Spinal cord (tissue), 9 donors: ENCODE measurements at regions not wholly inside any gene's neighbourhood (a gene's known extent, or its start where the extent isn't known, plus 50 kb on each side); places are given as distances from the start of the nearest gene placed in this dataset.

Experiments
- DNase-seq, 6 donors: peaks; one replicate each; pipeline versions ENCODE4 v3.0.0 to v3.0.0-alpha.2; 2013 to 2015; ENCODE audit warnings: low spot score in 6 of 6, low read depth in 4 of 6
- H3K27ac ChIP-seq: one replicate; pipeline ENCODE4 v1.5.1; 2013; ENCODE audit warnings: low read depth, low read length, control low read depth
- H3K27me3 ChIP-seq: one replicate; pipeline ENCODE4 v1.6.1; 2013; ENCODE audit warnings: low read length; ENCODE audit not compliant: control insufficient read depth, insufficient read depth
- H3K36me3 ChIP-seq: one replicate; pipeline ENCODE4 v1.6.1; 2013; ENCODE audit warnings: low read length; ENCODE audit not compliant: control insufficient read depth, insufficient read depth
- H3K4me1 ChIP-seq: one replicate; pipeline ENCODE4 v1.6.1; 2013; ENCODE audit warnings: low read length; ENCODE audit not compliant: control insufficient read depth, insufficient read depth
- H3K4me3 ChIP-seq: one replicate; pipeline ENCODE4 v1.5.1; 2013; ENCODE audit warnings: low read depth, low read length, control low read depth
- H3K9me3 ChIP-seq: one replicate; pipeline ENCODE4 v1.6.1; 2013; ENCODE audit warnings: low read length; ENCODE audit not compliant: control insufficient read depth, insufficient read depth
- WGBS: methylation state at CpG from one replicate; pipeline ENCODE4 v1.1.5; 2013; ENCODE audit warnings: missing lambda C conversion rate; ENCODE audit not compliant: insufficient coverage; 5-methylcytosine and 5-hydroxymethylcytosine counted together
- donor health status: healthy.

DNA sequence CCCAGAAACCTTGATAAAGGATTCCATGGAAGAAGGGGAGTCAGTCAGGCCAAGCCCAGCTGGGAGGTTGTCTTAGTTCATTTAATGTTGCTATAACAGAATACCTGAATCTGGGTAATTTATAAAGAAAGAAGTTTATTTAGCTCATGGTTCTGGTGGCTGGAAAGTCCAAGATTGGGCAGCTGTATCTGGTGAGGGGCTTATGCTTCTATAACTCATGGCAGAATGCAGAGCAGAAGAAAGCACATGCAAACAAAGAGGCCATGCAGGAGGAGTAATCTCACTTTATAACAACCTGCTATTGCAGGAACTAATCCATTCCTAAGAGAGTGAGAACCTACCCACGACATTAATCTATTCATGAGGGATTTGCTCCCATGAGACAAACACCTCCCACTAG is 54.2 kb upstream of the ANKRD1 start:
- DNase-seq, result no peak
- H3K4me3 ChIP-seq, result no peak overlapping the region
- H3K27ac ChIP-seq, result no peak overlapping the region
- no peaks in the 10 kb centered on the region for H3K9me3 ChIP-seq
- no peaks in the 10 kb centered on the region for H3K36me3 ChIP-seq
- WGBS, result no CpG with 5 or more reads among the region's 1 CpG
- H3K4me1 ChIP-seq, result no peaks in the 10 kb centered on the region
- H3K27me3 ChIP-seq, result no peaks in the 10 kb centered on the region

DNA sequence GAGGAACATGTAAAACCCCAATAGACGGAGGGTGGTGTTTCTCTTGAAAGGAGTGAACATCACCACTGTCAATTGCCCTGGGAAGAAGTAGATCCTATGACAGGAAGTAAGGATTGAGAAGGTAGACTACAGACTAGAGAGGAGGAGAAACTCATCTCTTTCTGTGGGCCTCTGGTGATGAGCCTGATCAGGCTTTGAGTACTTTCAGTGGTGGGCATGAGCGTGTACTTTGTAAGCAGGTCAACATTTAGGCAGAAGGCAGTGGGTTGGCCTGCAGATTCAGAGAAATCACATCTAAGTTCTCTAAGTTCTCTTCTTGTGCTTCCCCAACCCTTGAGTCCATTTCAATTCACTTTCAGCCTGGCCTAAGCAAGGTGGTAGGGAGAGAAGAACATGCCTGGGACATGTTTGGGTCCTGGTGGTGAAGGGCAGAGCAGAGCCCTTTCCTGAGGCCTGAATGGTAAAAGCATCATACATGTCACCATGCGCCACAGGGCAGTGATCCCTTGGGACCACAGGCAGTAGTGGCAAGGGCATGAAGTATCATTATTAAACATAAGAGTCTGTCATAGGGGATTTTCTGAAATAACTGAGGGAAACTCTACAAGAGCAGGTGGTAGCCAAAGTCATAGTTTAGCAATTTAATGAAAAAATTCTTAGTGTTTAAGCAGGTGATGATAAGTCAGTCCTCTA is 56.4 kb upstream of the ANKRD1 start:
- H3K27me3 ChIP-seq, result no peaks in the 10 kb centered on the region
- H3K9me3 ChIP-seq, result no peaks in the 10 kb centered on the region
- no peaks in the 10 kb centered on the region for H3K4me1 ChIP-seq
- H3K27ac ChIP-seq, result no peak overlapping the region
- no peaks in the 10 kb centered on the region for H3K36me3 ChIP-seq
- WGBS, result 95% methylated on average over 2 of the region's 3 CpGs
- no peak for DNase-seq
- H3K4me3 ChIP-seq, result no peak overlapping the region

DNA sequence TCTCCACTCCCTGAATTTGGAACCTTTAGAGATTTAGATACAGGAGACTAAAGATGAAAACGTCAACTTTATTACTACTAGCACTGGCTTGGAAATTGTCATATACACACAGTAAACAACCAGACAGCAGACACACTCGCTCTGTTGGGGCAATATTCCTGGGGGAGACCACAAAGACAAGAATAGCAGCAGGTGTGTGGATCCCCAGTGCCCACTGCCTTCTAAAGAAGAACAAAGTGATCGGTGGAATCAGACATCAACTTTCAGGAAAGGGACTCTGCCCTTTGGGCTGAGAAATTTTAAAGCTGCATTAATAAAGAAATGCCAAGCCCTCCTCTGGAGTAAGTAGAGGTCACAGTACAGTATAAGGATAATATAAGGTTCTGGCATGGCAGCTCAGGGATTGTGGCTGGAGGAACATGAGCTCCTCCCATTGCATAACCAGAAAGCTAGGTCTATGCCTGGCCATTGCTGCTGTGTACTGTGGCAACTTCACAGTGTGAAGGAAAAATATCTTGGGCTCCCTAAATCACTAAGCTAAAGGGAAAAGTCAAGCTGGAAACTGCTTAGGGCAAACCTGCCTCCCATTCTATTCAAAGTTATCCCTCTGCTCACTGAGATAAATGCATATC is 57.1 kb upstream of the ANKRD1 start:
- WGBS, result 100% methylated on average over 1 of the region's 3 CpGs
- H3K9me3 ChIP-seq, result no peaks in the 10 kb centered on the region

DNA sequence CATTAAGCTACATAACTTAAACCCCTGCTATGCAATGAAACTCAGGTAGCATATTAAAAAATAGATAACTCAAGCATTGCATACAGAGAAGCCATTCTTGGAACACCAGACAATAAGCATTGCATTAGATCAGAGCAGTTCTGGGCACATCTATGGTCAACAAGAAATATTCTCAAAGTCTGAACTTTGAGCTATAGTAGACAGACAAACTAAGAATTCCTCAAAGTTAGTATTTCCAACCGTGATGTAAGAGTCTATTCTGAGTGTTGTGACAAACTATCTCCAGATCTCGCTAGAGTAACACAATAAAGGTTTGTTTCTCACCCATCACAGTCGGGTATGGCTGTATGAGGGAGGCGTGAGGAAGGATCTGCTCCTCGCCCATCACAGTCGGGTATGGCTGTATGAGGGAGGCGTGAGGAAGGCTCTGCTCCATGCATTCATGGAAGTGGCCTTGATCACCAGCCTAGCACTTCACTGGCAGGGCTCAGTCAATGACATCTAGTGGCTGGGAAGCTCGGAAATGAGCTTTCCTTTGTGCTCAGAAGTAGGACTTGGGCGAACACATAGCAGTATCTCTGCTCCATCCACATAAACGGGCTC is 61.6 kb upstream of the ANKRD1 start:
- no peaks in the 10 kb centered on the region for H3K27me3 ChIP-seq
- H3K36me3 ChIP-seq, result no peaks in the 10 kb centered on the region
- 89% methylated on average over 5 of the region's 10 CpGs for WGBS

More for the DNA sequence above, 57.1 kb upstream of the ANKRD1 start:
- H3K4me1 ChIP-seq, result no peaks in the 10 kb centered on the region
- no peaks in the 10 kb centered on the region for H3K27me3 ChIP-seq
- H3K4me3 ChIP-seq, result no peak overlapping the region
- no peak for DNase-seq
- no peaks in the 10 kb centered on the region for H3K36me3 ChIP-seq
- no peak overlapping the region for H3K27ac ChIP-seq

DNA sequence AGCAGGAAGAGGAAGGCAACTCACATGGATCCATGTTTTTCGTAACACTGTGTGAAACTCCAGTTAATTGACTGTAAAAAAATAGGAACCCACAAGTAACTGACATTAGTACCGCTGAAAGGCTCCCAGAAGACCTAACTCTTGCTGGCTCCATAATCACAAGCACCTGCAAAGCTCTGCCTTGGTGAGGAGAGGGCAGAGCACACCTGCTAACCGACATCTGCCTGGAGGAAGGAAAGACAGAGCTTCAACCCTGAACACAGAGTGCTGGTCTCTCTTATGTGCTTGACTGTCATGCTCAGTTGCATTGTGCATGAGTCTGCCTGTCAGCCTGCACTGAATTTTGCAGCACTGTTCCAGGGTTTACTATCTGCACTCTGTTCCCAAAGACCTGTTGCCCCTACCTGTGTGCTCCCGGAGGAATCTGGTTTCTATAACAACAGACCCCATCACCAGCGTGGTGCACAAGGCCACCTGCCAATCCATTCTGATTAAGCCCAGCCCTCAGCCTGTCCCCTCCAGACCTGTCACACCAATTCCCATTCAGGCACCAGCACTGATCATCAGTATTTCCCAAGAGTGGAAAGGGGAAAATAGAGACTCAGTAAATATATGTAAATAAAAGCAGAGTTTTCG is 63.1 kb upstream of the ANKRD1 start:
- Histone ChIP-seq H3K4me3 (no peak overlapping the region), H3K36me3 (no peaks in the 10 kb centered on the region), H3K27ac (no peak overlapping the region), H3K9me3 (no peaks in the 10 kb centered on the region), H3K27me3 (no peaks in the 10 kb centered on the region), H3K4me1 (no peaks in the 10 kb centered on the region)
- DNase-seq, result peak in 1 of 6 donors; percentile 81
- 38% methylated on average over 5 of the region's 6 CpGs for WGBS

More for the DNA sequence above, 61.6 kb upstream of the ANKRD1 start:
- no peaks in the 10 kb centered on the region for H3K9me3 ChIP-seq
- DNase-seq, result no peak
- H3K4me3 ChIP-seq, result no peak overlapping the region
- no peak overlapping the region for H3K27ac ChIP-seq
- no peaks in the 10 kb centered on the region for H3K4me1 ChIP-seq

DNA sequence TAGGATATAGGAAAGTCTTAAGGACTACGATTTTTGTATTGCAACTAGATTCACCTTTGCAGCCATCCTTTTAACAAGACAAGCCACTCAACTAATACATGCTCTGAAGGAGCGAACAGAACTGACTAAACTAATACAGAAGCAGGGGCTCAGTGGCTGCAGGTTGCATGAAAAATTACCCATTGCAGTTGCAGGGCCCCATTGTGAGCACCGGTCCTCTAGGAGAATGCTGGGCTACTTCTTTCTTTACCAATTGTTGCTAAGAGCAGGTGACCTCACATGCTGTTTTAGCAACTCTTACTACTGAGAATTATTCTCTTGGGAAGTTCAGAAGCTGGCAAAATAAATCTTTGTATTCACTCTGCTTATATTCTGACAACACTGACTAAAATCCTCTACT is 64.0 kb upstream of the ANKRD1 start:
- no peak for DNase-seq
- Histone ChIP-seq H3K4me1 (no peaks in the 10 kb centered on the region), H3K4me3 (no peak overlapping the region), H3K9me3 (no peaks in the 10 kb centered on the region), H3K27me3 (no peaks in the 10 kb centered on the region), H3K27ac (no peak overlapping the region), H3K36me3 (no peaks in the 10 kb centered on the region)
- WGBS, result 68% methylated on average over 3 of the region's 3 CpGs

DNA sequence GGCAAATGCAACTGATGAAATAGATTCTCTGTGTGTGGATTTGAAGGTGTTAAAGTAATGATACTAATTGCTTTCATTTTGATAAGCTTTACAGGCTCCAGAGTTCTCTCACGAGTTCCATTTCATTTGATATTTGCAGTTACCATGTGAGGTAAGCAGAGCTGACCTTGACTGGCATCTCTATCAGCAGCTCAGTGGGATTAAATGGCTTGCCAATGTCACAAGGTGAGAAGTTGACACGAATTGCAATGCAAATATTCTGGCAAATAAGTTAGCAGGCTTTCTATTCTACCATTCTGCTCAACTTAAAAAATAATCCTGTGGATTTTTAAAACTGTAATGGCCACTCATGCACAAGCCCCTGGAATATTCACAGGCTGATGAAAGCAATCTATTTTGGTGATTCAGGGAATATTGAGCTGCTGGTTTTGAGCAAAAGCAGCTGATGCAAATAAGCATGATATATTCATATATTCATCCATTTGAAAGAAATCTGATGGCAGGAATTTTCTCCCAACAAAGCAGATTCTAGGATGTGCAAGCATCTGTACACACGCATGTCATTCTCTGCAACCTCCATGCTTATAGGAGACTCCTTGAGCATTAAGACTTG is 64.5 kb upstream of the ANKRD1 start:
- Histone ChIP-seq H3K4me3 (no peak overlapping the region), H3K9me3 (no peaks in the 10 kb centered on the region), H3K4me1 (no peaks in the 10 kb centered on the region), H3K27me3 (no peaks in the 10 kb centered on the region), H3K36me3 (no peaks in the 10 kb centered on the region), H3K27ac (no peak overlapping the region)
- no CpG with 5 or more reads among the region's 3 CpGs for WGBS
- DNase-seq, result peak in 1 of 6 donors; percentile 31

DNA sequence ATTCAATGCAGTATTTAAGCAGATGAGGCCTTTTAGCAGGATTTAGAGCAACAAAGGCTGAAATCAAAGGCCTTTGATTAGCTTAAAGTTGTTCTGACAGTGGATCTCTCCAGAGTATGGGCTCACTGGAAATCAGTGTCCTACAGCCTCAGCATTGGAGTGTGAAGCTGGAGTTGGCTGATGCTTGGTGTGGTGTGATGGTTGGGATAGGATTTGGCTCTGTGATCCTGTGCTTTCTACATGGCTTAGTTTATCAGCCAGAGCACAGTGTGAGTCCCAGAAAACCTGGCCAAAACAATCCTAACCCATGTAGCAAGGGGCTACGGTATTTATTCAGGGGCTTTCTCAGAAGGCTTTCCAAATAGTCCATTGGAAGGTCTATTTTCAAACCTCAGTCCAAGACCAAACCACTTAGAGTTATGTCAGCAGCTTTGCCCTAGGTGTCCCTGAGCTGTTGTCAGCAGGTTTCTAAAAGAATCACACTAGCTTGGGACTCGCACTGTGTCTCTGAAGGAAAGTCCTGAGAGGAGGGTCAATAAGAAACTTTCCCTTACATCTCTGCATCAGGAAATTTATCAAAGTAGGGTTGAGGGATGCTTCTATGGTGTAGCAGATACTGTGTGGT is 65.4 kb upstream of the ANKRD1 start:
- WGBS, result 92% methylated on average over 1 of the region's 2 CpGs

DNA sequence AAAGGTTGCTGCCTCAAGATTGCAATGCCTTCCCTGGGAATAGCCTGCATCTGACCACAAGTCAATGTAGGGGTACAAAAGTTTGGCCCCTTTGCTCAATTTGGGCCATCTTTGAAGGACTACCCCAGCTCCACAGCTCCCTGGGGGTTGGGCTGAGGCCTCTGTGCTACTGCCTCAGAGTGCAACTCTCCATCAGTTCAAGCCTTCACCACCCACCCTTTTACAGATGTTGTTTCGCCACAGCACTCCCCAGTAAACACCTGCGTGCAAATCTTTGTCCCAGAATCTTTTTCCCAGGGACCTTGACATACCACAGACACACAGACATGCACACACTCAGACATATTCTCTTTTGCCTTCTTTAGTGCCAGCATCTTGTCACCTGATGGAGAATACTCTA is 66.0 kb upstream of the ANKRD1 start:
- no peak overlapping the region for H3K4me3 ChIP-seq
- no peaks in the 10 kb centered on the region for H3K27me3 ChIP-seq
- H3K9me3 ChIP-seq, result no peaks in the 10 kb centered on the region
- no peak for DNase-seq
- H3K4me1 ChIP-seq, result no peaks in the 10 kb centered on the region
- no peaks in the 10 kb centered on the region for H3K36me3 ChIP-seq
- WGBS, result 93% methylated on average over 2 of the region's 2 CpGs
- no peak overlapping the region for H3K27ac ChIP-seq

More for the DNA sequence above, 65.4 kb upstream of the ANKRD1 start:
- Histone ChIP-seq H3K9me3 (no peaks in the 10 kb centered on the region), H3K27me3 (no peaks in the 10 kb centered on the region), H3K4me1 (no peaks in the 10 kb centered on the region), H3K27ac (peak overlapping the region; percentile 12), H3K36me3 (no peaks in the 10 kb centered on the region), H3K4me3 (no peak overlapping the region)
- DNase-seq, result peak in 1 of 6 donors; percentile 51
